ENCODE measurements at regions not wholly inside any gene's neighbourhood (a gene's known extent, or its start where the extent isn't known, plus 50 kb on each side); places are given as distances from the start of the nearest gene placed in this dataset.

GRCh38 chr6:55636406-55637102 is 57.6 kb upstream of the HMGCLL1 start:
- DNase-seq: no peak

GRCh38 chr6:55633471-55633870 is 54.5 kb upstream of the HMGCLL1 start:
- DNase-seq: no peak

GRCh38 chr6:55632953-55633352 is 54.0 kb upstream of the HMGCLL1 start:
- no peak for DNase-seq
